Esophagus muscularis mucosa (tissue), 3 donors: ENCODE measurements at regions not wholly inside any gene's neighbourhood (a gene's known extent, or its start where the extent isn't known, plus 50 kb on each side); places are given as distances from the start of the nearest gene placed in this dataset.

Source experiments
- CTCF ChIP-seq, 3 experiments: fragments of 200-600 bp in 2 of 3; fragments of 450-650 bp in 1 of 3; sonication (generic) in 2 of 3; IDR thresholded peaks; one replicate each; pipeline ENCODE4 v1.5.1; 2017 to 2019; ENCODE audit warnings: antibody characterized with exemption in 3 of 3, mild to moderate bottlenecking in 2 of 3, moderate library complexity in 1 of 3
- POLR2A ChIP-seq: fragments of 450-650 bp; IDR thresholded peaks from one replicate; pipeline ENCODE4 v1.6.1; 2017; ENCODE audit warnings: antibody characterized with exemption, moderate library complexity, mild to moderate bottlenecking, low read depth
- POLR2AphosphoS5 ChIP-seq, 2 donors: sonication (generic); formaldehyde crosslinking; IDR thresholded peaks; one replicate each; pipeline ENCODE4 v1.6.1; 2017; ENCODE audit warnings: antibody characterized with exemption in 2 of 2

DNA sequence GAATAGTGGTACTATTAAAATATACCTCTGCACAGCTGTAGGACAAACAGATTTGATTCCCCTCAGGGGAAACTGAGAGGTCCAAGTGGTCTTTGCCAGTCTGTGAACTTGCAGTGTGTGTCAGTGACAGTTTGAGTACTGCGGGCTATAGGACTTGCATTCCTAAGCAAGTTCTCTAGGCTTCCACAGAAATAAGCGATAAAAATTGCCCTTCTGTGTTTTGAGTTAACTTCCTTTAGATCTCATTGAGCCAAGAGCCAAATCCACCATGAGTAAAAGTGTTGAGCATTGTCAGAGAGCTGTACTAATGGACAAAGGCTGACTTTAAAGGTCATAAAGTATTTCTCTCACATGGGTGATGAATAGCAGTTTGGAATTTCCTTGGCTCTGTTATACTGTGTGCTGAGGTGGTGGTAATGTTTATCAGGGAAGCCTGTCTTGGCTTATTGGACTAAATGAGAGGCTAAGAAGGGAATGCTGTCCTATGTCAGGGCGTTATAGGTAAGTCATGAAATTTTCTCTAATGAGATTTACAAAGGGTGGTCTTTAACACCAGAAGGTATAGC is 122.6 kb upstream of the MAP3K7 start:
- TF ChIP-seq CTCF (IDR thresholded peaks at IDR 0.05) (no peak), POLR2A (no peak), POLR2AphosphoS5 (IDR thresholded peaks at IDR 0.05) (no peak)
